ENCODE measurements at regions not wholly inside any gene's neighbourhood (a gene's known extent, or its start where the extent isn't known, plus 50 kb on each side); places are given as distances from the start of the nearest gene placed in this dataset.
"Not testable (repeated sequence)": the region's sequence is repeated elsewhere in the genome, so short reads cannot be mapped to it uniquely, and the experiment has no call there.

DNA sequence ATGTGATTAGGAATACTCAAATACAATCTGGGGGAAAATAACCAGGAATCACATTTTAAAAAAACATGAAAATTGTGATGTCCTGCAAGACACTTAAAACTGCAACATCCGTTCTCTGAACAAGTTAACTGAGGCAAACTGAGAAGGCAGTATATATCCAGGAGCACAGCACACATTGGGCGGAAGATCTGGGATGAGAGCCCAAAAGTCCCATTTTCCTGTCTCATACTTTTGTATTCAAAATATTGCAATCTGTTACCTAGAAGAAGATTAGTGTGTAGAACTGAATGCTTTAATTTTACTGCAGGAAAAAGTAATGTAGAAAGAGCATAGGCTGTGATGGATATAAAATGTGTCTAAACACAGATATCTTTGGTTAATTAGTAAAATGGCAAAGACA, 276.8 kb upstream of the FANCL start:
- no peak for DNase-seq

- DNase-seq = no peak
Measured at GRCh38 chr2:58516695-58517094, 275.6 kb upstream of the FANCL start.

GRCh38 chr2:58515827-58516573, 274.9 kb upstream of the FANCL start:
- DNase-seq = peak in 1 of 3 experiments; percentile 18

- no peak for DNase-seq
Measured at GRCh38 chr2:58514252-58514651, 273.1 kb upstream of the FANCL start.

DNA sequence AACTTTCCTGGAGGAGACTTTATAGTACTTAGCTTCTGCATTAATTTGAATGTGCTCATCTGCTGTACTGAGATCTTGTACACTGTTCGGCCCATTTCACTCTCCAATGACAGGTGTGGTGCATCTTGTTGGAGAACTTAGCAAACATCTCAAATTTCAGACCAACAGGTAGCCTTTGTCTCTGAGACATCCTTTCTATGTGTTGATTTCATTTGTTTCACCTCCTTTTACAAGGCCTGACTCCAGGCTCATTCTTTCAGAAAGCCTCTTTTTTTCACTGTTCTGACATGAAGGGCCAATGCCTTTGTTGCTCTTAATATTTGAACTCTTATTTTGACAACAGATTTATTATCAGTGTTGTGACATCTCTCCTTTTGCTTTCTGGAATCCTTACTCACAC, 271.8 kb upstream of the FANCL start:
- DNase-seq = peak; percentile 53 to 94 (median 81)

- DNase-seq = no peak
Measured at GRCh38 chr2:58508006-58508405, 266.9 kb upstream of the FANCL start.

- no peak for DNase-seq
Measured at GRCh38 chr2:58503918-58504317, 262.8 kb upstream of the FANCL start.

DNA sequence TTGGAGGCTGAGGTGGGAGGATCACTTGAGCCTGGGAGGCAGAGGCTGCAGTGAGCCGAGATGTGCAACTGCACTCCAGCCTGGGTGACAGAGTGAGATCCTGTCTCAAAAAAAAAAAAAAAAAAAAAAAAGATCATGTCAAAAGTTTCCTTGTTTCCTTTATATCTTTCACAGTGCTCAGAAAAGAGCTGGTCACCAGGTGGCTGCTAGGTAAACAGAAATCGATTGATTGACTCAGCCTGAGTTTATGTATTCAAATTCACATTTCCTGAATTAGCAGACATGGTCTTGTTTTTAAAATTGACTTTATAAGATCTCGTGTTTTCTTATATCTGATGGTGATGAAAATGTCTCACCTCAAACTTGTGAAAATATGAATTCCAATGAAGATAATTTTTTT, 261.8 kb upstream of the FANCL start:
- peak in 1 of 3 experiments; percentile 12 for DNase-seq

- DNase-seq = peak in 1 of 3 experiments; percentile 6
Measured at GRCh38 chr2:58501371-58502160, 260.4 kb upstream of the FANCL start.

GRCh38 chr2:58497168-58497567, 256.0 kb upstream of the FANCL start:
- DNase-seq = no peak

DNA sequence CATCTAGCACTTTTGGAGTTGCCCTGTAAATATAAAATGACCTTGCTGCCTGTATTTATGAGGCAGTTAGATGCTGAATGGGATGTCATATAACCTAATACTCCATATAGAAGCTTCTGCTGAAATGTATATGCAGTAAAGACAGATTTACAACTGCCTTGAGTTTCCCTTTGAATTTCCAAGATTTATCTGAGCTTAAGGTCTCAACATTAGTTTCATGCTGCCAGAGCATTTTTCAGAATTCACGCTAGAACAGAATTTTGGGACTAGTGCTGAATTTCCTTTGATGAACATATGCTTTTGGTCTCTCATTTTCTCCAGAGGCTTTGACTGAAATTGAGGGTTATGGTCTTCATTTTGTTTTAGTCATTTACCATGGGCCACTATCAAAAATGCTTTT, 254.7 kb upstream of the FANCL start:
- no peak for DNase-seq

GRCh38 chr2:58494071-58494501, 253.0 kb upstream of the FANCL start:
- no peak for DNase-seq

GRCh38 chr2:58484629-58485028, 243.5 kb upstream of the FANCL start:
- DNase-seq = no peak

DNA sequence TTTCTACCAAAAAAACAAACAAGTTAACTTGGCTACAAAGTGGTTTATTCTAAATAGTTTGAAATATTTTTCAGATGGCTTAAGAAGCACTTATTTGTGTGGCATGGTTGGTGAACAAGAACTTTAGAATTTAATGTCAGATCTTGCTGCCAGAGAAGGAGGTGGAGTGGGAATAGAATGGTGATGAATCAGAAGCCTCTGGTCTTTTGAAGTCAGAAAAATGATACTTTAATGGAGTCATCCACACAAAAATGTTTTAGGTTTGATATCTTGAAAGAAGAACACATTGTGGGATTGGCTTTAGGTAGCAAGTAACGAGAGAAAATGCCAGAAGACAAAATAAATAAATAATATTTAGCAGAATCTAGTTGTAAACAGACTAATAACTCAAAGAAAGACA, 243.1 kb upstream of the FANCL start:
- DNase-seq = no peak

- DNase-seq = no peak
Measured at GRCh38 chr2:58483307-58483706, 242.2 kb upstream of the FANCL start.

GRCh38 chr2:58481670-58482069, 240.5 kb upstream of the FANCL start:
- no peak for DNase-seq

DNA sequence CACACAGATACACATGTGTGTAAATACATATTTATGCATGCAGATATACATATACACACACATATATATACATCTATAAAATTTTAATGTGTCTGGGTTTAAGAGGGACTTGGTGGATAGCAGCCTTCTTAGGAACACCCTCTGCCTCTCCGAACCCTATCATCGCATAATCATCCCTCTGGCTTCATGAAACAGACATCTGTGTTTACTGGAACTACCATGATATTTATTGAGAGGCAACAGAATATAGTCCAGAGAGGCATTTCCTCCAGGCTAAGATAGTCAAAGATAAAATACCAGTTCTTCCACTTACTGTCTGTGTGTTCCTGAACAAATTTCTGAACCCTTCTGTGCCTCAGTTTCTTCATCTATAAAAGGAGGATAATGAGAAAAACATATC, 239.0 kb upstream of the FANCL start:
- peak in 1 of 3 experiments; percentile 52 for DNase-seq

DNA sequence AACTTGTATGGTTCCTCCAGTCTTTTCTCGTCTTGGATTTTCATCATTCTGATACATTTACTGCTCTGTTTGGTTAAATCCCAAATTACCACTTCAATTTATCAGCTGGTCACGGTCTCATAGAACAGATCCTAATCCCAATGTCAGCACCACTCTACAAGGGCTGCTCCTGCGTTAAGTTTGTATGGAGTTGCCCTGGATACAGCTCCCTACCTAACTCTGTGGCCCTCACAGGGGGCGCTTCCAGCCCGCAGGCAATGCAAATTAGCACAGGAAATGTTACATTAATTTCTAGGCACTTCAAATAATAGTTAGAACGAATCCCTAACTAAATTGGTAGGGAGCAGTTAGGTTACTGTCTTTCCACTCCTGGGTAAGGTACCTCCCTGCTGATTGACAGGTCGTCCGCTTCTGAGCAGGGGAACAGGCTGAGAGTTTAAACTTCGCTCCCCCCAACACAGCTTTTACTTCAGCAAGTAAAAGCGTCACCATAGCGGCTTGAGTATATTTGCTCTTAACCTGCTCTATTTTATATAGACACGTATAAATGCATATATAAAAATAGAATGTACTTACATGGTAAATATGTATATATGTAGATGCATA, 238.5 kb upstream of the FANCL start:
- peak; percentile 66 to 88 (median 70) for DNase-seq

GRCh38 chr2:58476556-58476955, 235.4 kb upstream of the FANCL start:
- no peak for DNase-seq

DNA sequence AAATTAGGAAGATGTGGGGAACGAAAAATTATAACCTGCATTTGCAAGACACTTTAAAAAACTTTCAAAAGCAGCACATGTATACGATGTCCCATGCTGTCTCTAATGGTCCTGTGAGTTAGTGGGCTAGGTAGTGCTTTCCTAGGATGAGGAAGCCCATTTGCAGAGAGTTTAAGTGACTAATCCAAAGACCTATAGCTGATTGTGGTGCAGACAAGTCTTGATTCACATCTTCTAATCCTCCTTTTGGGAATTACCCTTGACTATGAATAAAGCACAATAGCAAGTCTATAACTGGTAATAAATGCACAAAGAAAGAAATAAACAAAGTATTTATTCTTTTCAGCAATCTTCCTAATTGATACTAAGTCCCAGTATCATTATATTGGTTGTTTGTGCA, 234.6 kb upstream of the FANCL start:
- DNase-seq = peak in 1 of 3 experiments; percentile 17

- DNase-seq = no peak
Measured at GRCh38 chr2:58473165-58473564, 232.0 kb upstream of the FANCL start.

- peak in 2 of 3 experiments; percentile 4 to 56 for DNase-seq
Measured at GRCh38 chr2:58466804-58467203, 225.7 kb upstream of the FANCL start.

GRCh38 chr2:58466021-58466420, 224.9 kb upstream of the FANCL start:
- DNase-seq = not testable (repeated sequence)

DNA sequence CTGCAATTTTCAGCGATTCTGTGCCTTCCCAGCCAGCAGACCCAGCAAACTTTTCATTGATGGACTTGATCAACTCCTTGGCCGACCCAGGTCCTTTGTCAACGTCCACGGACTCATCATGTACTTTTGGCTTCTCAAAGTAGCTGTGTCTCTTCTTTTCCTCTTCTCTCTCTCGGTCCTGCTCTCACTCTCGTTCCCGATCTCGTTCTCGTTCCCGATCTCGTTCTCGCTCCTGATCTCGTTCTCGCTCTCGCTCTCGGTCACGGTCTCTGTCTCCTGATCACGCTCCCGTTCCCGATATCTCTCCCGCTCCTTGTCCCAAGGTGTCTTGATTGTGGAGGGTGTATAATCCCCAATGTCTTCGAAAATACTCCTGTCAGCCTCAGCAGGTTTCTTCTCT, 219.5 kb upstream of the FANCL start:
- no peak for DNase-seq

Data from NCI-H1417 (cell line).